ENCODE measurements at regions not wholly inside any gene's neighbourhood (a gene's known extent, or its start where the extent isn't known, plus 50 kb on each side); places are given as distances from the start of the nearest gene placed in this dataset.

GRCh38 chr3:159348431-159348830 lies 546.6 kb downstream of the MFSD1 start:
- H3K27me3 Mint-ChIP-seq (ENCODE audit: unreplicated experiment): peaks cover 15% of the 10 kb centered on the region
- H3K36me3 Mint-ChIP-seq (ENCODE audit: unreplicated experiment): no peaks in the 10 kb centered on the region
- no peak overlapping the region for H3K27ac Mint-ChIP-seq (ENCODE audit: unreplicated experiment)
- DNase-seq (ENCODE audit: extremely low spot score, unreplicated experiment): no peak
- H3K9me3 Mint-ChIP-seq (ENCODE audit: unreplicated experiment): no peaks in the 10 kb centered on the region
- no peaks in the 10 kb centered on the region for H3K4me1 Mint-ChIP-seq (ENCODE audit: unreplicated experiment)
- no peak for TF ChIP-seq CTCF (IDR thresholded peaks at IDR 0.05)
- H3K4me3 Mint-ChIP-seq (ENCODE audit: unreplicated experiment): no peak overlapping the region

GRCh38 chr3:159356606-159357005 lies 554.8 kb downstream of the MFSD1 start:
- no peak for TF ChIP-seq CTCF (IDR thresholded peaks at IDR 0.05)
- Mint-ChIP-seq H3K27ac (ENCODE audit: unreplicated experiment) (no peak overlapping the region), H3K9me3 (ENCODE audit: unreplicated experiment) (no peaks in the 10 kb centered on the region), H3K4me3 (ENCODE audit: unreplicated experiment) (no peak overlapping the region), H3K4me1 (ENCODE audit: unreplicated experiment) (no peaks in the 10 kb centered on the region), H3K36me3 (ENCODE audit: unreplicated experiment) (no peaks in the 10 kb centered on the region), H3K27me3 (ENCODE audit: unreplicated experiment) (peaks cover 15% of the 10 kb centered on the region)
- DNase-seq (ENCODE audit: extremely low spot score, unreplicated experiment): no peak

- H3K36me3 Mint-ChIP-seq (ENCODE audit: unreplicated experiment): no peaks in the 10 kb centered on the region
- DNase-seq (ENCODE audit: extremely low spot score, unreplicated experiment): no peak
- H3K4me3 Mint-ChIP-seq (ENCODE audit: unreplicated experiment): no peak overlapping the region
- TF ChIP-seq CTCF (IDR thresholded peaks at IDR 0.05): no peak
- no peaks in the 10 kb centered on the region for H3K4me1 Mint-ChIP-seq (ENCODE audit: unreplicated experiment)
- H3K27ac Mint-ChIP-seq (ENCODE audit: unreplicated experiment): no peak overlapping the region
- peaks cover 8% of the 10 kb centered on the region for H3K27me3 Mint-ChIP-seq (ENCODE audit: unreplicated experiment)
- H3K9me3 Mint-ChIP-seq (ENCODE audit: unreplicated experiment): no peaks in the 10 kb centered on the region
Measured at GRCh38 chr3:159364511-159364910, 562.7 kb downstream of the MFSD1 start.

GRCh38 chr3:159366476-159366875 lies 564.6 kb downstream of the MFSD1 start:
- Mint-ChIP-seq H3K36me3 (ENCODE audit: unreplicated experiment) (no peaks in the 10 kb centered on the region), H3K27ac (ENCODE audit: unreplicated experiment) (no peak overlapping the region)

GRCh38 chr3:159371961-159372360 lies 570.1 kb downstream of the MFSD1 start:
- no peak overlapping the region for H3K4me3 Mint-ChIP-seq (ENCODE audit: unreplicated experiment)
- no peak for DNase-seq (ENCODE audit: extremely low spot score, unreplicated experiment)
- no peaks in the 10 kb centered on the region for H3K4me1 Mint-ChIP-seq (ENCODE audit: unreplicated experiment)
- no peak for TF ChIP-seq CTCF (IDR thresholded peaks at IDR 0.05)
- H3K27ac Mint-ChIP-seq (ENCODE audit: unreplicated experiment): no peak overlapping the region
- no peaks in the 10 kb centered on the region for H3K36me3 Mint-ChIP-seq (ENCODE audit: unreplicated experiment)
- H3K27me3 Mint-ChIP-seq (ENCODE audit: unreplicated experiment): peaks cover 7% of the 10 kb centered on the region
- H3K9me3 Mint-ChIP-seq (ENCODE audit: unreplicated experiment): no peaks in the 10 kb centered on the region

More at GRCh38 chr3:159366476-159366875, 564.6 kb downstream of the MFSD1 start:
- Mint-ChIP-seq H3K9me3 (ENCODE audit: unreplicated experiment) (no peaks in the 10 kb centered on the region), H3K4me3 (ENCODE audit: unreplicated experiment) (no peak overlapping the region), H3K4me1 (ENCODE audit: unreplicated experiment) (no peaks in the 10 kb centered on the region), H3K27me3 (ENCODE audit: unreplicated experiment) (peaks cover 8% of the 10 kb centered on the region)
- TF ChIP-seq CTCF (IDR thresholded peaks at IDR 0.05): no peak
- DNase-seq (ENCODE audit: extremely low spot score, unreplicated experiment): no peak
